Transverse colon (tissue), 3 donors: ENCODE measurements at regions not wholly inside any gene's neighbourhood (a gene's known extent, or its start where the extent isn't known, plus 50 kb on each side); places are given as distances from the start of the nearest gene placed in this dataset.

Experiments
- EP300 ChIP-seq: sonication (generic); formaldehyde crosslinking; IDR thresholded peaks from one replicate; pipeline ENCODE4 v1.6.1; 2017; ENCODE audit warnings: antibody characterized with exemption, low read depth
- POLR2A ChIP-seq: fragments of 450-650 bp; IDR thresholded peaks from one replicate; pipeline ENCODE4 v1.6.1; 2016; ENCODE audit warnings: antibody characterized with exemption, mild to moderate bottlenecking, moderate library complexity
- TF ChIP-seq, protein P1 (sequence below), 5 experiments: fragments of 200-600 bp in 3 of 5; fragments of 450-650 bp in 2 of 5; sonication (generic) in 3 of 5; IDR thresholded peaks; 1 replicate in 2 of 5; 2 replicates in 3 of 5; pipeline ENCODE4 v1.5.1; 2016 to 2017; ENCODE audit warnings: antibody characterized with exemption in 5 of 5, inconsistent platforms in 3 of 5, mild to moderate bottlenecking in 2 of 5, moderate library complexity in 1 of 5

DNA sequence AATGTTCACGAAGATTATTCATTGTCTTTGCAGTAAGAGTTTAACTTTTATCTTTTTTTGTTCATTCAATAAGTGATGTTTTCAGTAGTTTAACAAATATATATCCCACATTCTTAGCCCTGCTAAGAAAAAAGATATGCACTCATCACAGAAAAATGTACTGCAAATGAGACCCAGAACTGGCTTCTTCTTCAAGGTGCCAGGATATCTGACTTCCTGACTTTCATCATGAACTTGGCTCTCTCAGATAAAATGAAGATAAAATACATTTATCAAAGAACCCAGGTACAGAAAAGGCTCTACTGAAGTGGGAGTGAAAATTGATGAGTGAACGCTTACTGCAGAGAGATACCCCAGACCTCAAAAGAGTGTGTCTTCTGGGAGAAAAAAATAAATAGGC is 177.8 kb upstream of the DKK2 start:
- TF ChIP-seq, protein P1, sequence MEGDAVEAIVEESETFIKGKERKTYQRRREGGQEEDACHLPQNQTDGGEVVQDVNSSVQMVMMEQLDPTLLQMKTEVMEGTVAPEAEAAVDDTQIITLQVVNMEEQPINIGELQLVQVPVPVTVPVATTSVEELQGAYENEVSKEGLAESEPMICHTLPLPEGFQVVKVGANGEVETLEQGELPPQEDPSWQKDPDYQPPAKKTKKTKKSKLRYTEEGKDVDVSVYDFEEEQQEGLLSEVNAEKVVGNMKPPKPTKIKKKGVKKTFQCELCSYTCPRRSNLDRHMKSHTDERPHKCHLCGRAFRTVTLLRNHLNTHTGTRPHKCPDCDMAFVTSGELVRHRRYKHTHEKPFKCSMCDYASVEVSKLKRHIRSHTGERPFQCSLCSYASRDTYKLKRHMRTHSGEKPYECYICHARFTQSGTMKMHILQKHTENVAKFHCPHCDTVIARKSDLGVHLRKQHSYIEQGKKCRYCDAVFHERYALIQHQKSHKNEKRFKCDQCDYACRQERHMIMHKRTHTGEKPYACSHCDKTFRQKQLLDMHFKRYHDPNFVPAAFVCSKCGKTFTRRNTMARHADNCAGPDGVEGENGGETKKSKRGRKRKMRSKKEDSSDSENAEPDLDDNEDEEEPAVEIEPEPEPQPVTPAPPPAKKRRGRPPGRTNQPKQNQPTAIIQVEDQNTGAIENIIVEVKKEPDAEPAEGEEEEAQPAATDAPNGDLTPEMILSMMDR (IDR thresholded peaks at IDR 0.05): no peak
- TF ChIP-seq EP300 (no peak), POLR2A (no peak)
